Lower leg skin (tissue), 4 donors: ENCODE measurements at regions not wholly inside any gene's neighbourhood (a gene's known extent, or its start where the extent isn't known, plus 50 kb on each side); places are given as distances from the start of the nearest gene placed in this dataset.

ENCODE experiments used
- DNase-seq, 2 donors: peaks; one replicate each; pipeline ENCODE4 v3.0.0-alpha.2; 2019; ENCODE audit warnings: low spot score in 2 of 2
- H3K4me3 ChIP-seq: fragments of 200-600 bp; sonication (generic); 2 replicates; pipeline ENCODE4 v1.5.1; 2017; ENCODE audit warnings: mild to moderate bottlenecking, low read depth; ENCODE audit not compliant: poor library complexity, severe bottlenecking
- CTCF ChIP-seq, 3 donors: fragments of 450-650 bp; IDR thresholded peaks; one replicate each; pipeline ENCODE4 v1.5.1; 2016; ENCODE audit warnings: antibody characterized with exemption in 3 of 3, mild to moderate bottlenecking in 3 of 3, moderate library complexity in 2 of 3
- POLR2A ChIP-seq, 2 donors: fragments of 450-650 bp; IDR thresholded peaks; one replicate each; pipeline ENCODE4 v1.6.1; 2016 to 2017; ENCODE audit warnings: antibody characterized with exemption in 2 of 2, mild to moderate bottlenecking in 1 of 2, moderate library complexity in 1 of 2
- WGBS, 2 donors: methylation state at CpG; one replicate each; pipeline ENCODE4 v1.1.5; 2018; 5-methylcytosine and 5-hydroxymethylcytosine counted together
- intact Hi-C: fragments of 100-400 bp; cut with DNase I; formaldehyde crosslinking; loops from one replicate; pipeline ENCODE4 v1.15.0; 2023; ENCODE audit warnings: low total_unique reads

GRCh38 chr14:22003461-22003860, 329.8 kb upstream of the OR4E1 start:
- no peak for DNase-seq
- intact Hi-C loops = no loop called here
- WGBS, 2 donors = 82 to 88% methylated on average over 9 of the region's 9 CpGs
- no peak for TF ChIP-seq POLR2A (IDR thresholded peaks at IDR 0.05)
- no peak for TF ChIP-seq CTCF (IDR thresholded peaks at IDR 0.05)
- no peak overlapping the region for H3K4me3 ChIP-seq

- TF ChIP-seq POLR2A (IDR thresholded peaks at IDR 0.05) (no peak), CTCF (IDR thresholded peaks at IDR 0.05) (no peak)
- WGBS, 2 donors = 38 to 39% methylated on average over 10 of the region's 10 CpGs
- no peak for DNase-seq
- H3K4me3 ChIP-seq = no peak overlapping the region
- intact Hi-C loops = no loop called here
Observed at GRCh38 chr14:22002860-22003284, 329.3 kb upstream of the OR4E1 start.

DNA sequence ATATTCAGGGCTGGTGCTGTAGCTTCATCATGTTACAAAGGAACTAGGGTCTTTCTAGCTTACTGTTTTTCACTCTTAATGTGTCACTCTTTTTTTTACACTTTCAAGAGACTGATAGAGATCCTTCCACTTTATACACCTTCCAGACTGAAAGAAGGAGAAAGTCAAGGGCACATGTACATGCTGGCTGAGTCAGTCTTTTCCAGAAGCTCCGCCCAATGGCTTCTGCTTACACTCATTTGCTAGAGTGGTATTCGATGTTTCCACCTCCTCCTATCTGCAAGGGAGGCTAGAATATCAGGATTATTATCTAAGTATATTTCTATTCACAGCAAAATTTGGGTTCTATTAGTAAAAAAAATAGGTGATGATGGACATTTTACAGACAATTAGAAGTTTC, 325.8 kb upstream of the OR4E1 start:
- DNase-seq = no peak
- intact Hi-C loops = no loop called here
- WGBS, 2 donors = 66 to 78% methylated on average over 2 of the region's 2 CpGs
- TF ChIP-seq POLR2A (IDR thresholded peaks at IDR 0.05) (no peak), CTCF (IDR thresholded peaks at IDR 0.05) (no peak)
- H3K4me3 ChIP-seq = no peak overlapping the region

GRCh38 chr14:21997300-21997699, 323.7 kb upstream of the OR4E1 start:
- H3K4me3 ChIP-seq = no peak overlapping the region
- WGBS, 2 donors = 29 to 32% methylated on average over 3 of the region's 3 CpGs
- DNase-seq = no peak
- intact Hi-C loops = no loop called here
- TF ChIP-seq CTCF (IDR thresholded peaks at IDR 0.05) (no peak), POLR2A (IDR thresholded peaks at IDR 0.05) (no peak)

- H3K4me3 ChIP-seq = no peak overlapping the region
- intact Hi-C loops = no loop called here
- no peak for DNase-seq
- TF ChIP-seq CTCF (IDR thresholded peaks at IDR 0.05) (no peak), POLR2A (IDR thresholded peaks at IDR 0.05) (no peak)
Observed at GRCh38 chr14:21995332-21995731, 321.7 kb upstream of the OR4E1 start.

GRCh38 chr14:21993837-21994236, 320.2 kb upstream of the OR4E1 start:
- DNase-seq = no peak
- no peak for TF ChIP-seq CTCF (IDR thresholded peaks at IDR 0.05)
- TF ChIP-seq POLR2A (IDR thresholded peaks at IDR 0.05) = no peak
- H3K4me3 ChIP-seq = no peak overlapping the region
- intact Hi-C loops = no loop called here
